NCI-H146 treated with DMSO at 0.1 percent for 48 hours (cell line): ENCODE measurements at regions not wholly inside any gene's neighbourhood (a gene's known extent, or its start where the extent isn't known, plus 50 kb on each side); places are given as distances from the start of the nearest gene placed in this dataset.
A peak's percentile ranks its signal among the peaks of the same experiment; 100 is the strongest.
"Not testable (repeated sequence)": the region's sequence is repeated elsewhere in the genome, so short reads cannot be mapped to it uniquely, and the experiment has no call there.

ENCODE experiments used
- DNase-seq: peaks from one replicate; lab custom pipeline; 2025; ENCODE audit not compliant: unreplicated experiment; lab: John Stamatoyannopoulos, UW

- DNase-seq, result no peak
These were observed 61.1 kb upstream of the SEM1 start for GRCh38 chr7:96770758-96771157.

DNA sequence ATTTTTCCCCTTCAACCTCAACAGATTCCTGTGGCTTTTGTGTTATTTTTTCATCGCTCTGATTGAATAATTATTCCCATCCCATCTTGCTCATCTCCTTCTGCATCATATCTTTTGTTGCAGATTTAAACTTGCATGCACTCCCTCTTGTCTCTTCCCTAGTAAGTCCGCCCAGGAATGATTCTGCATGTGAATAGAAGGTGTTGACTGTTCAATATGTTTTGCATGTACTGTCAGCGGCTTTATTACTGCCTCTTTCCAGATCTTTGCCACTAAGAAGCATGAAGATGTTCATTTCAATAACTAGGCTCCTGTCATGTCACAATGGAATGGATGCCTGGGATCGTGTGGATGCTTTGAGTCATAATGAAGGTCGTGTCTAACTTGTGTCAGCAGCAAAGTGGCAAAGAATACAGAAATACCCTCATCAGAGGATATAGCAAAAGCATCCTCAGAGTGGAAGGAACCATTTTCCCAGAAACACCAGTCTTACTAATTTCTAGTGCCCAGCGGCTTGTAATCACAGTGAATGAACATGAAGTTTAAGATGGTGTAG is 62.6 kb upstream of the SEM1 start:
- no peak for DNase-seq

GRCh38 chr7:96773483-96773882 is 63.8 kb upstream of the SEM1 start:
- DNase-seq, result no peak

DNA sequence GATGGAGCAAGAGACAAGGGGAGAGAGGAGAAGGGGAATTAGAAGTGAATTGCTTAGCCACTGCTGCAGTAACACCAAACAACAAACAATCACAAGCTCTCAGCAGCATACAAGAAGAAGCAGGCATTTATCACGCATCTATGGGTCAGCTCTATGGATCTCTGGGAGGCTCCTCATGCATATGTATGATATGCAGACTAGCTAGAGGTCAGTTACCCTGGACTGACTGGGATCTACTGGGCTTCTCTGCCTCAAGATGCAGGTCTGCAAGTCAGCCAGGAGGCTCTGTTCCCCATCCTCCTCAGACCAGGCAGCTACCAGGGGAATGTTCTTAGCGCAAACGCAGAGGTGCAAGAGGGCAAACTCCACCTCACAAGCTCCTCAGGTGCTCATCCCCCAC is 64.7 kb upstream of the SEM1 start:
- DNase-seq, result no peak

DNA sequence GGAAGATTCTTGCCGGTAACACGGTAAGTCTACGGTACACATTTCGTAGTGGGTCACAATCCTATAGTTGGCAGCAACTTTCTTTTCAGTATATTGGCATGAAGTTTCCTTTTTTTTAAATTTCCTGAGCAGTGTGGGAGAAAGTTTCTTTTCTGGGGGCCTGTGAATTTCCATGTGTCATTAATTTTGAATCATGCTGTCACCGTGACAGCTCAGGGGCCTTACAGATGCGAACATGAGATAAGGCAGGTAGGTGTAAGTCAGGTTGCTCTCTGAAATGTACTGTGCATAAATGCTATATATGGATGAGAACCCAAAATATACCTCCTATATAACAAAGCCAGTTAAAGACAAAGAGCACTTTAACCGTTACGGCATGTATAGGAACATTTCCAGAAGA is 65.4 kb upstream of the SEM1 start:
- no peak for DNase-seq

- no peak for DNase-seq
These were observed 68.6 kb upstream of the SEM1 start for GRCh38 chr7:96778263-96778662.

DNA sequence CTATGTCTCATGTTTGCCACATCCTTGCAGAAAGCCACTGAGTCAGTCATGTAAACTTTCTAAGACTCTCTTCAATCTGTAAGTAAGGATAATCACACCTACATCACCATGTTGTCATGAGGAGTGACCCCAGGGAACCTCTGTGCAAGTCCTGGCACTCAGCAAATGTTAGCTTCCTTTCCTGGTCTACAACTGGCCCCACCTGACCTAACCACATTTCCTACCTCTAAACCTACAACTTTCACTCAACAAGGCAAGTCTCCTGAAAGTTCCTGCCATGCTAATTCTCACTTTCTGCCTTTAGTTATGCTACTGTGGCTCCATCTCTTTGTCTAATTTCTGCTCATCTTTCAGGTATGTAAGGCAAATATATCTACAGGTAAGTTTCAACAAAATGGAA is 72.3 kb upstream of the SEM1 start:
- DNase-seq, result no peak

- not testable (repeated sequence) for DNase-seq
These were observed 73.1 kb upstream of the SEM1 start for GRCh38 chr7:96782686-96783298.

DNA sequence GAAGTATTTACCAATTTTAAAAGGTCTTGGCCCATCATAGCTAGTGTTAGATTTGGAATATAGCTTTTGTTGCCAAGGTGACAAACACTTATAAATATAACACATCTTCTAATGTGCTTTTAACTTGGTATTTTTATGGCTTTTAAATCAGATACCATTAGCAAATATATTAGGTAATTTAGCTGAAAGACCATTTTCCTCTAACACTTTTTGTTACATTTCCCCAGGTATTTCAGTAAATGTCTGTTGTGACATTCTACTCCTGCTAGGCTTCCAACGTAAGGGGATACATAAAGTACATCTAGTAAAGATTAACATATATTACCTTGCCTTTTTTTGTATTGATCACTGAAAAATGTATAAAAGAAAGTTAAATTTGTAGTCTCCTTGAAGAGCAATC is 75.0 kb upstream of the SEM1 start:
- no peak for DNase-seq

- peak; percentile 52 for DNase-seq
These were observed 76.8 kb upstream of the SEM1 start for GRCh38 chr7:96786261-96786997.

DNA sequence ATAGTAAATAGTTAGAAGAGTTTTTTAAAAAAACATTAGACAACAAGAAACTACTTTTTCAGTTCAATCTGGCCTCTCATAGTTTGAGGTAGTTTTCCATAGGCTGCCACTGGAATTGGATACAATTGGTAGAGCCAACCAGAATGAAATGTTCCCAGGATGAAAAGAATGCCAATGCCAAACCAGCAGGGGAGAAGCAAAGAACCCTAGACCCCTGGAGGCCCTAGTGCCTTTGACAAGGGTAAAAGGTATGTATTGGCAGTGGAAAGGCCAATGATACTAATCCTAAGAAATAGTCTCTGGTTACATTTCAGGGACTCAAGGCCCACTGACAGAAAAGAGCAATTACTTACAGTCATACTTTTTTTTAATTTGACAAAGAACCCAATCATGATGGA is 77.4 kb upstream of the SEM1 start:
- DNase-seq, result no peak

DNA sequence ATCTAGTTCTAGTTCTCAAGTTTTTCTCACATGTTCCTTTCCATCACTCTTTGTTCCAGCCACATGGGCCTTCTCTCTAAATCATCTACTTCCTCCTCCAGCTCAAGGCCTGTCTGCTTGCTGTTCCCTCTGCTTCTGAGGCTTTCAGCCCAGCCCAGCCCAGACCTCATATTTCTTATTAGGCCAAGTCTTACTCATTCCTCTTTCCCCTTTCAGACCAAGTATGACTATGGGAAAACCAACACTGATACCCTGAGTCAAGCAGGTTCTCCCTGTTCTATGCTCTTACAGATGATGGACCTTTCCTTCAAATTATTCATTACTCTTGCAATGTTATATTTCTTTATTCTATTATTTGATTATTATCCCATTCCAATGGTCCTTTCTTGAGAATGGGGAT is 80.3 kb upstream of the SEM1 start:
- DNase-seq, result no peak

- no peak for DNase-seq
These were observed 82.5 kb upstream of the SEM1 start for GRCh38 chr7:96792115-96792514.

GRCh38 chr7:96794063-96794462 is 84.4 kb upstream of the SEM1 start:
- DNase-seq, result no peak

DNA sequence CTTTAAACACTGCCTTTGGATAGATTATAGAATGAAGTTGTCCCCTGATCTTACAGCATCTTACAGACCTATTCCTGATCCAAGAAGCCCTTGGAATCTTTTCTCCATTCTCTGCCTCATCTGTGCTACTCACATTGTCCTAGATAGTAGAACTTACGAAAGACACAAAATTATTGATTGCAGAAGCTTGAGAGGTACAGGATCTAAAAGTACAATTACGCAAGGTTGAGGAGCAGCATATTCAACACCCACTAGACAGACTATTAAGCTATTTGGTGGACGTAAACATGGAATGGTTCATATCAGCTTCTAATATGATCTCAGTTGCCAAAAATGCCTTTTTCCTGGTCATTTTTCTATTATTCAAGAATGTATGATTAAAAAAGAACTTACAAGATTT is 90.5 kb upstream of the SEM1 start:
- no peak for DNase-seq

DNA sequence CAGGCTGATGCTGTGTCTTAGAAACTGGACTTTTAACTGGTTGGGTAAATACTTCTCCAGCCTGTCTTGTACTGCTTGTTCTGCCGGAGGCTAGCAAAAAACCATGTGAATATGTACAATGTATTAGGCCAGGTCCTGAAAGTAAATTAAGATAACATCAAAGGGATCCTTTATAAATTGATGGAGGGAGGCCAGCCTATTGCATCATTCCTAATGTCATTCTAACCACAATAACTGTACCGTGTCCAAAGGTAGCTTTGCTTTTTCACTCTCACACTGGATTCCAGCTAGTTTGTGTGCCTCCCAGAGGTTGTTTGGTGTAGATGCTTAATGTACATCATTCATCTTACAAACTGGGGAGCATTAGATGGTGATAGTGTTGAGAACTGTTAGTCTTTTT is 91.2 kb upstream of the SEM1 start:
- no peak for DNase-seq

DNA sequence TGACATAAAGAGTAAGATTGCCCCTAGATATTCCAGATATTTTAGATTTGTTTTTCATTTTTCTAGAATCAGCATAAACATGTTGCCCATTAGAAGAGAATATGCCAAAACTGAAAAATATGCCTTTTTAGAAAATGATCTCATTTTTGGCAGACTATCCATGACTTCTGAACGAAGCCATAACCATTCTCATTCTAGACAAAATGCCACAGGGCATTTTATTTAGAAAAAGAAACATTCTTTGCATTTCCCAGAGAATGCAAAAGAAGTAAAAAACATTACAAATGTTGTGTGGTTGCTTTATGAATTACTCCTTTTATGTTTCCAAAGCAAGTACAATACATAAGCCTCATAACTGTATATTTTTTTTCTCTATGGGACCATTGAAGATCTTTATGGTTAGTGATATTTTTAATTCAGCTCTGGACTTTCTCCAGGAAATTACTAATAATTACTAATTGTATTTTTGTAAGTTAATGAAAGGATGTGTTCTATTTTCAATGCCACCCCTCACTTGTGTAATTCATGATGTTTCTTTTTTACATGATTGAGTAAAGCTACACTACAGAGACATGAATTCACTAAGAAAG is 109.6 kb upstream of the SEM1 start:
- DNase-seq, result no peak

DNA sequence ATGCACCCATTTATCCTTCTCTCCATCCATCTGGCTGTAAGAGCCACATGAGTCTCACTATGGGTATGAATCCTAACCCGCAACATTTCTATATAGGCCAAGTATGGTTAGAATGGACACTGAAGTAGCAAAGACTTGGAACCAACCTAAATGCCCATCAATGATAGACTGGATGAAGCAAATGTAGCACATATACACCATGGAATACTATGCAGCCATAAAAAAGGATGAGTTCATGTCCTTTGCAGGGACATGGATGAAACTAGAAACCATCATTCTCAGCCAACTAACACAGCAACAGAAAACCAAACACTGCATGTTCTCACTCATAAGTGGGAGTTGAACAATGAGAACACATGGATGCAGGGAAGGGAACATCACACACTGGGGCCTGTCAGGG is 111.5 kb upstream of the SEM1 start:
- DNase-seq, result not testable (repeated sequence)

DNA sequence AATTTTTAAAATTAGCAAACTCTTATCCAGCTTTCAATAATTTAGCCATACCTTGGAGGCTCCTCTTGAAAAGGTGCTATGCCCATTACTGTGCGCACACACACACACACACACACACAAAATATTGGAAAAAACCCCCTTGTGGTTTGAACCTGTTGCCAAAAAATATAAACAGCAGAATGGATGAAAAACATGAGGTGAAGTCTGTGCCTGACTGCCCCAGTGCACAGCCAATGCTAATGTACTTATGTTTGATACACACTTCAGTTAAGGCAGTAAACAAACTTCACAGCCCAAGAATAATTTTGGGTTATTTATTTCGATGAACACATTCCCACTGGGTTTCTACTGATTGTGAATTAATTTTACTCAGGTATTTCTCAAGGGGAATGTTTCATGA is 113.2 kb upstream of the SEM1 start:
- DNase-seq, result no peak

- no peak for DNase-seq
These were observed 113.6 kb upstream of the SEM1 start for GRCh38 chr7:96823274-96823673.

DNA sequence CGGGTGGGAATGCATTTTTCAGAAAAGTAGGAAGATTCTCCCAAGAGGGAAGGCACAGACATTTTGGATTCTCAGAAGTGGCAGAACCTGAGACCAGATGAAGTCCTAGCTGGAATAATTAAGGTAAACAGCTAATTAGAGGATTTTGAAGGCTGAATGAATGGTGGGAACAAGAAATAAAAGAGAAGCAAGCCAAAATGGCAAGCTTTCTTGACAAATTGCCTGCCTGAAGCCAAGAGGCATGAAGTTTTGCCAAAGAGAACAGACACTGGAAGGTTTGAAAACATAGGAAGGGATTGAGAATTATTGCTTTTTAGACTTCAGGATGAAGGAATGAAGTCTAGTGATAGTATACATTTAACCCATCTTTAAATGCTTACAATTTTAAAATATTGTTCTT is 115.0 kb upstream of the SEM1 start:
- no peak for DNase-seq

GRCh38 chr7:96825285-96825684 is 115.6 kb upstream of the SEM1 start:
- no peak for DNase-seq
